ENCODE measurements at regions not wholly inside any gene's neighbourhood (a gene's known extent, or its start where the extent isn't known, plus 50 kb on each side); places are given as distances from the start of the nearest gene placed in this dataset.
"Not testable (repeated sequence)": the region's sequence is repeated elsewhere in the genome, so short reads cannot be mapped to it uniquely, and the experiment has no call there.

- H3K4me2 ChIP-seq (ENCODE audit: insufficient read depth, low read length) = no peak overlapping the region
- no TSS peak for BruUV-seq (replicated peaks)
- dilution Hi-C loops (cut with MboI; ENCODE audit: extremely low pct_ligation_motif_present, low sequenced_read_pairs) = no loop called here
- ChIA-PET POLR2A (no interaction called here), CTCF (no interaction called here)
- no peaks in the 10 kb centered on the region for H3K79me2 ChIP-seq (ENCODE audit: control insufficient read depth, insufficient read depth, low read length)
- DNase-seq (ENCODE audit: low read depth, low spot score) (no peak), FAIRE-seq (no peak)
- no peak overlapping the region for H3K9ac ChIP-seq (replicated peaks; ENCODE audit: extremely low read depth, insufficient read depth, low read length)
- no peak overlapping the region for H3K27ac ChIP-seq (ENCODE audit: insufficient read depth, low read depth, low read length)
- no peak overlapping the region for H2AFZ ChIP-seq (ENCODE audit: low read depth, low read length)
- H4K20me1 ChIP-seq (replicated peaks; ENCODE audit: control insufficient read depth, extremely low read depth, insufficient read depth, low read length) = no peaks in the 10 kb centered on the region
- intact Hi-C loops (cut with micrococcal nuclease) = no loop called here
- no peaks in the 10 kb centered on the region for H3K36me3 ChIP-seq (ENCODE audit: control insufficient read depth in 2 of 2, extremely low read depth in 1 of 2, insufficient read depth in 2 of 2, low read length in 2 of 2)
- H3K9me1 ChIP-seq (replicated peaks; ENCODE audit: control insufficient read depth, extremely low read depth, insufficient read depth, low read length) = no peaks in the 10 kb centered on the region
- H3K9me3 ChIP-seq (replicated peaks; ENCODE audit: control insufficient read depth, insufficient read depth, low read length) = no peaks in the 10 kb centered on the region
- no peaks in the 10 kb centered on the region for H3K27me3 ChIP-seq (ENCODE audit: control insufficient read depth in 2 of 2, insufficient read depth in 2 of 2, low read length in 2 of 2)
- no peaks in the 10 kb centered on the region for H3K4me1 ChIP-seq (ENCODE audit: control insufficient read depth, extremely low read depth, insufficient read depth, low read length)
- H3K4me3 ChIP-seq (replicated peaks in 1 of 3; ENCODE audit: insufficient read depth in 1 of 3, low read depth in 1 of 3, low read length in 3 of 3) = no peak overlapping the region
- no peak for TF ChIP-seq EZH2 (IDR thresholded peaks at IDR 0.05; ENCODE audit: borderline replicate concordance, low read depth, low read length, severe bottlenecking)
- no peak for TF ChIP-seq POLR2AphosphoS5 (IDR thresholded peaks at IDR 0.05; ENCODE audit: insufficient read depth, low read depth, low read length)
- TF ChIP-seq JUN (IDR thresholded peaks at IDR 0.05; ENCODE audit: borderline replicate concordance, insufficient read depth, insufficient read length, low read depth) = no peak
- no peak for TF ChIP-seq CTCF (IDR thresholded peaks at IDR 0.05; ENCODE audit: extremely low read depth in 1 of 2, insufficient read depth in 1 of 2, low read depth in 1 of 2, low read length in 2 of 2)
- TF ChIP-seq, protein P1, sequence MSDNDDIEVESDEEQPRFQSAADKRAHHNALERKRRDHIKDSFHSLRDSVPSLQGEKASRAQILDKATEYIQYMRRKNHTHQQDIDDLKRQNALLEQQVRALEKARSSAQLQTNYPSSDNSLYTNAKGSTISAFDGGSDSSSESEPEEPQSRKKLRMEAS (IDR thresholded peaks at IDR 0.05; ENCODE audit: insufficient read depth, insufficient read length) = no peak
- no peak for TF ChIP-seq MYC (IDR thresholded peaks at IDR 0.05; ENCODE audit: low read depth, low read length)
- TF ChIP-seq FOS (IDR thresholded peaks at IDR 0.05; ENCODE audit: borderline replicate concordance, insufficient read depth, low read length) = no peak
- no peak for TF ChIP-seq POLR2A (IDR thresholded peaks at IDR 0.05; ENCODE audit: low read depth, low read length)
- no peak for TF ChIP-seq GATA2 (IDR thresholded peaks at IDR 0.05; ENCODE audit: insufficient read depth, insufficient read length, low read depth, low read length)
These were observed 434.8 kb upstream of the TMEM132C start for GRCh38 chr12:127832172-127832571.

- H3K79me2 ChIP-seq (ENCODE audit: control insufficient read depth, insufficient read depth, low read length); dilution Hi-C loops (cut with MboI; ENCODE audit: extremely low pct_ligation_motif_present, low sequenced_read_pairs); H3K27me3 ChIP-seq (ENCODE audit: control insufficient read depth in 2 of 2, insufficient read depth in 2 of 2, low read length in 2 of 2); H3K9me3 ChIP-seq (replicated peaks; ENCODE audit: control insufficient read depth, insufficient read depth, low read length); H3K4me1 ChIP-seq (ENCODE audit: control insufficient read depth, extremely low read depth, insufficient read depth, low read length); H4K20me1 ChIP-seq (replicated peaks; ENCODE audit: control insufficient read depth, extremely low read depth, insufficient read depth, low read length); H3K9ac ChIP-seq (replicated peaks; ENCODE audit: extremely low read depth, insufficient read depth, low read length); BruUV-seq (replicated peaks); CTCF ChIA-PET; H3K27ac ChIP-seq (ENCODE audit: insufficient read depth, low read depth, low read length); intact Hi-C loops (cut with micrococcal nuclease); H3K4me2 ChIP-seq (ENCODE audit: insufficient read depth, low read length); H3K36me3 ChIP-seq (ENCODE audit: control insufficient read depth in 2 of 2, extremely low read depth in 1 of 2, insufficient read depth in 2 of 2, low read length in 2 of 2); H3K9me1 ChIP-seq (replicated peaks; ENCODE audit: control insufficient read depth, extremely low read depth, insufficient read depth, low read length); FAIRE-seq; POLR2A ChIA-PET; H2AFZ ChIP-seq (ENCODE audit: low read depth, low read length); DNase-seq (ENCODE audit: low read depth, low spot score); H3K4me3 ChIP-seq (replicated peaks in 1 of 3; ENCODE audit: insufficient read depth in 1 of 3, low read depth in 1 of 3, low read length in 3 of 3): not testable (repeated sequence)
These were observed 430.2 kb upstream of the TMEM132C start for GRCh38 chr12:127836802-127837201.

All from endothelial cell of umbilical vein (primary cell).